IMR-90 (cell line): ENCODE measurements at regions not wholly inside any gene's neighbourhood (a gene's known extent, or its start where the extent isn't known, plus 50 kb on each side); places are given as distances from the start of the nearest gene placed in this dataset.

Experiments used
- ATAC-seq: fragments of 200-7000 bp; cut with Tn5 transposase; 2 replicates; pipeline ENCODE4 v1.9.1; 2020; ENCODE audit warnings: low read depth, mild to moderate bottlenecking, moderate library complexity
- BruUV-seq: library from RNA; stranded (reverse); fragments of 400-500 nt; replicated peaks from 2 replicates; lab custom pipeline; 2021; lab: Mats Ljungman, UMichigan
- CTCF ChIA-PET: fragments of 300-600 bp; formaldehyde crosslinking; extraction: SDS; loops from one replicate; lab custom pipeline; 2021; ENCODE audit warnings: antibody characterized with exemption; lab: Yijun Ruan, JAX
- POLR2A ChIA-PET: fragments of 300-600 bp; sonication (Branson Sonifier 250); formaldehyde crosslinking; loops from one replicate; lab custom pipeline; 2022; ENCODE audit warnings: antibody characterized with exemption; ENCODE audit not compliant: unreplicated experiment; lab: Charles Lee
- DNase-seq: peaks from one replicate; pipeline ENCODE4 v3.0.0; 2013
- H2AFZ ChIP-seq: replicated peaks from 2 replicates; pipeline ENCODE3; 2013; ENCODE audit warnings: low read length, mild to moderate bottlenecking; ENCODE audit not compliant: poor library complexity
- H2AK5ac ChIP-seq: 2 replicates; pipeline ENCODE4 v1.6.1; 2013; ENCODE audit warnings: low read depth, low read length, inconsistent platforms
- H2AK9ac ChIP-seq: replicated peaks from 2 replicates; pipeline ENCODE3; 2013; ENCODE audit warnings: mild to moderate bottlenecking, low read depth, low read length, moderate library complexity; ENCODE audit not compliant: poor library complexity
- H2BK120ac ChIP-seq: 2 replicates; pipeline ENCODE4 v1.6.1; 2013; ENCODE audit warnings: low read depth, low read length, inconsistent platforms
- H2BK15ac ChIP-seq: 3 replicates; pipeline ENCODE4 v1.6.1; 2013; ENCODE audit warnings: low read depth, low read length, inconsistent platforms
- H2BK20ac ChIP-seq: 2 replicates; pipeline ENCODE4 v1.6.1; 2013; ENCODE audit warnings: low read depth, mild to moderate bottlenecking, inconsistent platforms, low read length, moderate library complexity
- H2BK5ac ChIP-seq: 2 replicates; pipeline ENCODE4 v1.6.1; 2013; ENCODE audit warnings: mild to moderate bottlenecking, low read depth, low read length, inconsistent platforms; ENCODE audit not compliant: poor library complexity, severe bottlenecking
- H3K14ac ChIP-seq: replicated peaks from 2 replicates; pipeline ENCODE4 v1.6.1; 2013; ENCODE audit warnings: low read depth, low read length, inconsistent platforms
- H3K18ac ChIP-seq: 2 replicates; pipeline ENCODE4 v1.6.1; 2013; ENCODE audit warnings: low read depth, low read length, control low read depth
- H3K23ac ChIP-seq: 2 replicates; pipeline ENCODE4 v1.6.1; 2013; ENCODE audit warnings: low read depth, low read length, inconsistent platforms
- H3K27ac ChIP-seq: 2 replicates; pipeline ENCODE4 v1.5.1; 2013; ENCODE audit warnings: mild to moderate bottlenecking, control low read depth, low read length; ENCODE audit not compliant: insufficient read depth
- H3K27me3 ChIP-seq: 2 replicates; pipeline ENCODE4 v1.6.1; 2013; ENCODE audit warnings: low read length; ENCODE audit not compliant: control insufficient read depth, insufficient read depth
- H3K36me3 ChIP-seq: 2 replicates; pipeline ENCODE4 v1.6.1; 2013; ENCODE audit warnings: low read length, mixed read lengths; ENCODE audit not compliant: control insufficient read depth, insufficient read depth
- H3K4ac ChIP-seq: 2 replicates; pipeline ENCODE4 v1.6.1; 2013; ENCODE audit warnings: low read depth, low read length, inconsistent platforms
- H3K4me1 ChIP-seq: 2 replicates; pipeline ENCODE4 v1.6.1; 2013; ENCODE audit warnings: low read length, mixed read lengths; ENCODE audit not compliant: control insufficient read depth, insufficient read depth
- H3K4me2 ChIP-seq: 2 replicates; pipeline ENCODE4 v1.6.1; 2013; ENCODE audit warnings: low read depth, mild to moderate bottlenecking, control low read depth, low read length, moderate library complexity
- H3K4me3 ChIP-seq: 2 replicates; pipeline ENCODE4 v1.5.1; 2013; ENCODE audit warnings: low read depth, mild to moderate bottlenecking, control low read depth, low read length, moderate library complexity; ENCODE audit not compliant: insufficient read depth
- H3K56ac ChIP-seq: 2 replicates; pipeline ENCODE4 v1.6.1; 2013; ENCODE audit warnings: low read length, inconsistent platforms; ENCODE audit not compliant: insufficient read depth; ENCODE audit errors: extremely low read depth
- H3K79me1 ChIP-seq, 2 experiments: 2 replicates each; pipeline ENCODE4 v1.6.1; 2013; ENCODE audit warnings: low read length in 2 of 2, inconsistent platforms in 1 of 2, low read depth in 1 of 2
- H3K9ac ChIP-seq: 2 replicates; pipeline ENCODE4 v1.6.1; 2013; ENCODE audit warnings: low read depth, low read length, control low read depth
- H3K9me1 ChIP-seq: 2 replicates; pipeline ENCODE4 v1.6.1; 2013; ENCODE audit warnings: low read length, inconsistent platforms; ENCODE audit not compliant: insufficient read depth
- H3K9me3 ChIP-seq: 2 replicates; pipeline ENCODE4 v1.6.1; 2013; ENCODE audit warnings: low read length; ENCODE audit not compliant: control insufficient read depth, insufficient read depth
- H4K20me1 ChIP-seq: 2 replicates; pipeline ENCODE4 v1.6.1; 2013; ENCODE audit warnings: low read length, inconsistent platforms; ENCODE audit not compliant: insufficient read depth
- H4K5ac ChIP-seq: 2 replicates; pipeline ENCODE4 v1.6.1; 2013; ENCODE audit warnings: mild to moderate bottlenecking, low read depth, low read length, control low read depth
- H4K8ac ChIP-seq, 2 experiments: 2 replicates each; pipeline ENCODE4 v1.6.1; 2013; ENCODE audit warnings: low read depth in 2 of 2, low read length in 2 of 2, control low read depth in 1 of 2, inconsistent platforms in 1 of 2
- H4K91ac ChIP-seq: 2 replicates; pipeline ENCODE4 v1.6.1; 2013; ENCODE audit warnings: low read depth, low read length, inconsistent platforms; ENCODE audit not compliant: insufficient read depth
- BHLHE40 ChIP-seq: fragments of 150-350 bp; IDR thresholded peaks from 2 replicates; pipeline ENCODE4 v1.6.1; 2016; ENCODE audit warnings: mild to moderate bottlenecking, low read depth, low read length
- CEBPB ChIP-seq: IDR thresholded peaks from 2 replicates; pipeline ENCODE4 v1.6.1; 2012; ENCODE audit warnings: low read depth, low read length, improper control_type of control experiment
- CHD1 ChIP-seq: IDR thresholded peaks from 2 replicates; pipeline ENCODE4 v1.6.1; 2012; ENCODE audit warnings: low read depth, low read length, improper control_type of control experiment
- CTCF ChIP-seq: conservative IDR thresholded peaks from 2 replicates; pipeline ENCODE4 v1.5.1; 2012; ENCODE audit warnings: mild to moderate bottlenecking, low read depth, low read length, improper control_type of control experiment
- FOS ChIP-seq: fragments of 150-350 bp; IDR thresholded peaks from 2 replicates; pipeline ENCODE4 v1.6.1; 2016; ENCODE audit warnings: low read depth, low read length
- MAFK ChIP-seq: IDR thresholded peaks from 2 replicates; pipeline ENCODE4 v1.6.1; 2012; ENCODE audit warnings: low read depth, low read length, improper control_type of control experiment
- MAZ ChIP-seq: IDR thresholded peaks from 2 replicates; pipeline ENCODE4 v1.6.1; 2012; ENCODE audit warnings: low read depth, mild to moderate bottlenecking, low read length, improper control_type of control experiment, moderate library complexity, borderline replicate concordance
- MXI1 ChIP-seq: IDR thresholded peaks from 2 replicates; pipeline ENCODE4 v1.6.1; 2012; ENCODE audit warnings: low read depth, mild to moderate bottlenecking, low read length, moderate library complexity, borderline replicate concordance
- NFE2L2 ChIP-seq: fragments of 150-350 bp; IDR thresholded peaks from 2 replicates; pipeline ENCODE4 v1.6.1; 2016; ENCODE audit warnings: low read depth, mild to moderate bottlenecking, low read length
- POLR2A ChIP-seq: IDR thresholded peaks from 2 replicates; pipeline ENCODE4 v1.6.1; 2012; ENCODE audit warnings: mild to moderate bottlenecking, low read depth, low read length
- RAD21 ChIP-seq: IDR thresholded peaks from 2 replicates; pipeline ENCODE4 v1.6.1; 2012; ENCODE audit warnings: low read length, improper control_type of control experiment
- RCOR1 ChIP-seq: IDR thresholded peaks from 2 replicates; pipeline ENCODE4 v1.6.1; 2012; ENCODE audit warnings: mild to moderate bottlenecking, low read length, improper control_type of control experiment; ENCODE audit not compliant: insufficient replicate concordance
- RFX5 ChIP-seq: IDR thresholded peaks from 2 replicates; pipeline ENCODE4 v1.8.0; 2012; ENCODE audit warnings: low read depth, mild to moderate bottlenecking, low read length, moderate library complexity
- SMC3 ChIP-seq: fragments of 150-350 bp; IDR thresholded peaks from 2 replicates; pipeline ENCODE4 v1.6.1; 2016; ENCODE audit warnings: low read depth, mild to moderate bottlenecking, antibody characterized with exemption, low read length, moderate library complexity
- WGBS, 2 experiments: methylation state at CpG; one replicate each; pipeline versions ENCODE4 v1.1.5 to v1.1.7; 2013; ENCODE audit warnings: missing lambda C conversion rate in 2 of 2; ENCODE audit not compliant: insufficient read length in 1 of 2; ENCODE audit errors: extremely low coverage in 2 of 2; 5-methylcytosine and 5-hydroxymethylcytosine counted together
- dilution Hi-C: fragments of 300-500 bp; cut with HindIII; formaldehyde crosslinking; loops from one replicate; pipeline ENCODE4 v1.14.3; 2018; ENCODE audit warnings: low sequenced_read_pairs; ENCODE audit not compliant: unreplicated experiment
- in situ Hi-C: fragments of 300-500 bp; cut with MboI; formaldehyde crosslinking; loops from 3 replicates; pipeline ENCODE4 v1.14.3; 2019; ENCODE audit warnings: low sequenced_read_pairs, inconsistent platforms, mixed read lengths
- intact Hi-C: fragments of 100-400 bp; cut with micrococcal nuclease; formaldehyde crosslinking; loops from 2 replicates; pipeline ENCODE4 v1.10.0; 2022

- H4K20me1 ChIP-seq: no peaks in the 10 kb centered on the region
- no peak overlapping the region for H3K4ac ChIP-seq
- no peak overlapping the region for H3K4me2 ChIP-seq
- BruUV-seq: no TSS peak
- H3K27me3 ChIP-seq: no peaks in the 10 kb centered on the region
- ChIA-PET POLR2A (no interaction called here), CTCF (interaction anchor here (0.6 kb wide), 1 partner anchor 17 kb away, joined by 3 read pairs; no protein-coding TSS in a partner anchor)
- H2AK5ac ChIP-seq: no peak overlapping the region
- H3K56ac ChIP-seq: no peak overlapping the region
- no peak overlapping the region for H4K91ac ChIP-seq
- H3K79me1 ChIP-seq: no peaks in the 10 kb centered on the region
- H3K9me1 ChIP-seq: peaks cover 10% of the 10 kb centered on the region
- no peak overlapping the region for H3K18ac ChIP-seq
- H3K36me3 ChIP-seq: no peaks in the 10 kb centered on the region
- H4K5ac ChIP-seq: no peak overlapping the region
- H3K14ac ChIP-seq: no peak overlapping the region
- H4K8ac ChIP-seq: no peak overlapping the region
- H3K9me3 ChIP-seq: no peaks in the 10 kb centered on the region
- H3K23ac ChIP-seq: no peak overlapping the region
- no peak overlapping the region for H3K27ac ChIP-seq
- no peak for DNase-seq
- in situ Hi-C loops (no loop called here), dilution Hi-C loops (no loop called here), intact Hi-C loops (no loop called here)
- no peak overlapping the region for H2BK5ac ChIP-seq
- H2BK20ac ChIP-seq: no peak overlapping the region
- no peak overlapping the region for H2AFZ ChIP-seq
- H2BK120ac ChIP-seq: no peak overlapping the region
- H2BK15ac ChIP-seq: no peak overlapping the region
- ATAC-seq: no peak
- H3K9ac ChIP-seq: no peak overlapping the region
- no peaks in the 10 kb centered on the region for H3K4me1 ChIP-seq
- no peak overlapping the region for H3K4me3 ChIP-seq
- TF ChIP-seq CEBPB (no peak), MXI1 (no peak), NFE2L2 (no peak), POLR2A (no peak), BHLHE40 (no peak), FOS (no peak), CHD1 (no peak), RAD21 (no peak), RCOR1 (no peak), RFX5 (no peak), MAZ (no peak), MAFK (no peak), SMC3 (no peak), CTCF (no peak)
- WGBS, 2 experiments: 96% methylated on average over 5 of the region's 13 CpGs; no CpG with 5 or more reads in 1 of the 2 experiments
- H2AK9ac ChIP-seq: no peak overlapping the region
Measured at GRCh38 chr1:235027076-235027861, 101.4 kb downstream of the TOMM20 start.
